H9 (cell line): ENCODE measurements at regions not wholly inside any gene's neighbourhood (a gene's known extent, or its start where the extent isn't known, plus 50 kb on each side); places are given as distances from the start of the nearest gene placed in this dataset.

ENCODE experiments used
- DNase-seq: peaks from one replicate; pipeline ENCODE4 v3.0.0-alpha.2; 2017
- H2AFZ ChIP-seq: one replicate; pipeline ENCODE4 v1.6.1; 2013; ENCODE audit warnings: mild to moderate bottlenecking, low read length, control low read depth, moderate library complexity
- H2AK5ac ChIP-seq: 2 replicates; pipeline ENCODE4 v1.6.1; 2013; ENCODE audit warnings: low read length, control low read depth, mixed read lengths; ENCODE audit not compliant: insufficient read length
- H2BK120ac ChIP-seq: one replicate; pipeline ENCODE4 v1.6.1; 2013; ENCODE audit warnings: low read depth, mild to moderate bottlenecking, low read length, control low read depth, inconsistent platforms; ENCODE audit not compliant: poor library complexity, severe bottlenecking
- H2BK12ac ChIP-seq: 2 replicates; pipeline ENCODE4 v1.6.1; 2013; ENCODE audit warnings: low read length, control low read depth, mixed read lengths, low read depth; ENCODE audit not compliant: insufficient read length
- H2BK15ac ChIP-seq: 2 replicates; pipeline ENCODE4 v1.6.1; 2013; ENCODE audit warnings: low read depth, low read length, control low read depth
- H2BK20ac ChIP-seq: one replicate; pipeline ENCODE4 v1.6.1; 2013; ENCODE audit warnings: low read depth, mild to moderate bottlenecking, low read length, control low read depth, inconsistent platforms; ENCODE audit not compliant: poor library complexity, severe bottlenecking
- H2BK5ac ChIP-seq: 2 replicates; pipeline ENCODE4 v1.6.1; 2013; ENCODE audit warnings: low read length, control low read depth, mixed read lengths; ENCODE audit not compliant: insufficient read length
- H3K14ac ChIP-seq: 2 replicates; pipeline ENCODE4 v1.6.1; 2013; ENCODE audit warnings: low read length, control low read depth; ENCODE audit not compliant: insufficient read depth
- H3K18ac ChIP-seq: 2 replicates; pipeline ENCODE4 v1.6.1; 2013; ENCODE audit warnings: low read depth, mild to moderate bottlenecking, mixed read lengths, low read length, control low read depth; ENCODE audit not compliant: insufficient read length
- H3K23ac ChIP-seq: 2 replicates; pipeline ENCODE4 v1.6.1; 2013; ENCODE audit warnings: low read length, control low read depth, mixed read lengths, low read depth; ENCODE audit not compliant: insufficient read length
- H3K23me2 ChIP-seq: 2 replicates; pipeline ENCODE4 v1.6.1; 2013; ENCODE audit warnings: low read depth, mild to moderate bottlenecking, mixed read lengths, low read length, control low read depth; ENCODE audit not compliant: insufficient read length, poor library complexity, severe bottlenecking
- H3K27ac ChIP-seq: 2 replicates; pipeline ENCODE4 v1.5.1; 2013; ENCODE audit warnings: low read length, control low read depth, mixed read lengths, low read depth; ENCODE audit not compliant: insufficient read length
- H3K27me3 ChIP-seq: 2 replicates; pipeline ENCODE4 v1.6.1; 2013; ENCODE audit warnings: low read length, control low read depth, inconsistent platforms; ENCODE audit not compliant: insufficient read depth
- H3K4ac ChIP-seq: 2 replicates; pipeline ENCODE4 v1.6.1; 2013; ENCODE audit warnings: low read depth, mild to moderate bottlenecking, control low read depth, inconsistent platforms, low read length, moderate library complexity
- H3K4me1 ChIP-seq: 2 replicates; pipeline ENCODE4 v1.6.1; 2013; ENCODE audit warnings: low read length, control low read depth, inconsistent platforms; ENCODE audit not compliant: insufficient read depth
- H3K4me2 ChIP-seq: 2 replicates; pipeline ENCODE4 v1.6.1; 2013; ENCODE audit warnings: low read length, control low read depth, mixed read lengths; ENCODE audit not compliant: insufficient read length, insufficient read depth
- H3K56ac ChIP-seq: 2 replicates; pipeline ENCODE4 v1.6.1; 2013; ENCODE audit warnings: low read depth, mild to moderate bottlenecking, mixed read lengths, low read length, control low read depth; ENCODE audit not compliant: insufficient read length
- H3K79me1 ChIP-seq: 2 replicates; pipeline ENCODE4 v1.6.1; 2013; ENCODE audit warnings: low read depth, mild to moderate bottlenecking, moderate library complexity, low read length, control low read depth, inconsistent platforms; ENCODE audit not compliant: insufficient read depth, poor library complexity, severe bottlenecking
- H3K79me2 ChIP-seq: 2 replicates; pipeline ENCODE4 v1.6.1; 2013; ENCODE audit warnings: low read length, control low read depth, inconsistent platforms; ENCODE audit not compliant: insufficient read depth
- H3K9ac ChIP-seq: 2 replicates; pipeline ENCODE4 v1.6.1; 2013; ENCODE audit warnings: low read length, control low read depth, mixed read lengths; ENCODE audit not compliant: insufficient read length; ENCODE audit errors: extremely low read depth
- H3K9me3 ChIP-seq: one replicate; pipeline ENCODE4 v1.6.1; 2013; ENCODE audit warnings: low read depth, low read length, inconsistent platforms; ENCODE audit not compliant: control insufficient read depth
- H3T11ph ChIP-seq: one replicate; pipeline ENCODE4 v1.6.1; 2013; ENCODE audit warnings: mild to moderate bottlenecking, low read length, control low read depth, inconsistent platforms
- H4K20me1 ChIP-seq: one replicate; pipeline ENCODE4 v1.6.1; 2013; ENCODE audit not compliant: control insufficient read depth, insufficient read length, insufficient read depth
- H4K5ac ChIP-seq: 2 replicates; pipeline ENCODE4 v1.6.1; 2013; ENCODE audit warnings: low read depth, mild to moderate bottlenecking, mixed read lengths, low read length, control low read depth; ENCODE audit not compliant: insufficient read length
- H4K8ac ChIP-seq: replicated peaks from 2 replicates; pipeline ENCODE4 v1.6.1; 2013; ENCODE audit warnings: low read length, control low read depth, mixed read lengths, low read depth; ENCODE audit not compliant: insufficient read length
- H4K91ac ChIP-seq: 2 replicates; pipeline ENCODE4 v1.6.1; 2013; ENCODE audit warnings: low read depth, mild to moderate bottlenecking, moderate library complexity, mixed read lengths, low read length, control low read depth; ENCODE audit not compliant: insufficient read length
- H3K27ac Mint-ChIP-seq, 3 experiments: 2 replicates in 2 of 3; 3 replicates in 1 of 3; pipeline ENCODE4 v1.8.0; 2020 to 2021; ENCODE audit warnings: mixed read lengths in 3 of 3, mild to moderate bottlenecking in 1 of 3, moderate library complexity in 1 of 3
- H3K27me3 Mint-ChIP-seq: 2 replicates; pipeline ENCODE4 v1.8.0; 2021; ENCODE audit warnings: low read depth, mild to moderate bottlenecking, moderate library complexity, mixed read lengths
- H3K36me3 Mint-ChIP-seq, 3 experiments: 2 replicates in 2 of 3; 3 replicates in 1 of 3; pipeline ENCODE4 v1.8.0; 2020 to 2021; ENCODE audit warnings: low read depth in 3 of 3, mixed read lengths in 3 of 3; ENCODE audit not compliant: insufficient read depth in 1 of 3
- H3K4me1 Mint-ChIP-seq, 2 experiments: 2 replicates each; pipeline ENCODE4 v1.8.0; 2020; ENCODE audit warnings: mixed read lengths in 2 of 2
- H3K4me3 Mint-ChIP-seq, 2 experiments: 2 replicates in 1 of 2; 3 replicates in 1 of 2; pipeline ENCODE4 v1.8.0; 2020 to 2021; ENCODE audit warnings: mild to moderate bottlenecking in 2 of 2, mixed read lengths in 2 of 2, moderate library complexity in 1 of 2
- H3K9me3 Mint-ChIP-seq, 2 experiments: 2 replicates in 1 of 2; 3 replicates in 1 of 2; pipeline ENCODE4 v1.8.0; 2020; ENCODE audit warnings: mild to moderate bottlenecking in 2 of 2, mixed read lengths in 2 of 2, moderate library complexity in 1 of 2
- TF ChIP-seq, protein P1 (sequence below): fragments of 200-600 bp; sonication (generic); conservative IDR thresholded peaks from 3 replicates; pipeline ENCODE4 v1.8.0; 2021; ENCODE audit warnings: antibody characterized with exemption, mild to moderate bottlenecking

DNA sequence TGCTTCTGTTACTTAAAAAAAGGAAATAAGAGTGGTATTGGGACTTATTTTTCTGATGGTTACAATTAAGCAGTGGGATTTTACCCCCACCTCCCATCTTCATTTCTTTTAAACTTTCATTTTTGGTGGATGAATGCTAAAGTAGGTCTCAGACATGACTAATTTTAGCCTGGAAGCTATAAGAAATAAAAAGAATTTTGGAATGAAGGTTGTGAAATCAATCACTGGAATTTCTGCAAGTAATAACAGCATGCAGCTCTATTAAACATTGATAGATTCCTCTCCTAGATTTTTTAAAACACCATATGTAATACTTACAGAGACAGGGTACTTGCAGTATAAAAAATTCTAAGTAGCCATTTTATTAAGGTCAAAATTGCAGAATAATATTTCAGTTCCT lies 164.2 kb upstream of the CLEC14A start:
- H3K23ac ChIP-seq = no peak overlapping the region
- H4K5ac ChIP-seq = no peak overlapping the region
- H3K9ac ChIP-seq = no peak overlapping the region
- H2BK120ac ChIP-seq = no peak overlapping the region
- no peak for DNase-seq
- H2BK5ac ChIP-seq = no peak overlapping the region
- no peak overlapping the region for H3K27ac Mint-ChIP-seq
- no peaks in the 10 kb centered on the region for H3K27me3 ChIP-seq
- H2AK5ac ChIP-seq = no peak overlapping the region
- H3K27me3 Mint-ChIP-seq = peaks cover 9% of the 10 kb centered on the region
- H2BK12ac ChIP-seq = no peak overlapping the region
- no peak overlapping the region for H2AFZ ChIP-seq
- no peaks in the 10 kb centered on the region for H3K23me2 ChIP-seq
- peaks cover 0 to 7% (median 0%) of the 10 kb centered on the region in 3 experiments; a peak in 3 of 7 replicates for H3K36me3 Mint-ChIP-seq
- no peak overlapping the region for H3K4ac ChIP-seq
- H3K56ac ChIP-seq = no peak overlapping the region
- no peak overlapping the region for H4K91ac ChIP-seq
- H3T11ph ChIP-seq = no peak overlapping the region
- H4K20me1 ChIP-seq = no peaks in the 10 kb centered on the region
- no peak overlapping the region for H2BK20ac ChIP-seq
- peaks cover 10 to 12% of the 10 kb centered on the region in 2 experiments for H3K9me3 Mint-ChIP-seq
- TF ChIP-seq, protein P1, sequence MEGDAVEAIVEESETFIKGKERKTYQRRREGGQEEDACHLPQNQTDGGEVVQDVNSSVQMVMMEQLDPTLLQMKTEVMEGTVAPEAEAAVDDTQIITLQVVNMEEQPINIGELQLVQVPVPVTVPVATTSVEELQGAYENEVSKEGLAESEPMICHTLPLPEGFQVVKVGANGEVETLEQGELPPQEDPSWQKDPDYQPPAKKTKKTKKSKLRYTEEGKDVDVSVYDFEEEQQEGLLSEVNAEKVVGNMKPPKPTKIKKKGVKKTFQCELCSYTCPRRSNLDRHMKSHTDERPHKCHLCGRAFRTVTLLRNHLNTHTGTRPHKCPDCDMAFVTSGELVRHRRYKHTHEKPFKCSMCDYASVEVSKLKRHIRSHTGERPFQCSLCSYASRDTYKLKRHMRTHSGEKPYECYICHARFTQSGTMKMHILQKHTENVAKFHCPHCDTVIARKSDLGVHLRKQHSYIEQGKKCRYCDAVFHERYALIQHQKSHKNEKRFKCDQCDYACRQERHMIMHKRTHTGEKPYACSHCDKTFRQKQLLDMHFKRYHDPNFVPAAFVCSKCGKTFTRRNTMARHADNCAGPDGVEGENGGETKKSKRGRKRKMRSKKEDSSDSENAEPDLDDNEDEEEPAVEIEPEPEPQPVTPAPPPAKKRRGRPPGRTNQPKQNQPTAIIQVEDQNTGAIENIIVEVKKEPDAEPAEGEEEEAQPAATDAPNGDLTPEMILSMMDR = no peak
- no peaks in the 10 kb centered on the region for H3K9me3 ChIP-seq
- no peaks in the 10 kb centered on the region for H3K79me2 ChIP-seq
- H3K4me1 ChIP-seq = no peaks in the 10 kb centered on the region
- no peak overlapping the region for H3K14ac ChIP-seq
- H3K4me3 Mint-ChIP-seq = no peak overlapping the region
- no peak overlapping the region for H3K27ac ChIP-seq
- H4K8ac ChIP-seq = no peak overlapping the region
- H3K4me1 Mint-ChIP-seq = no peaks in the 10 kb centered on the region
- no peak overlapping the region for H2BK15ac ChIP-seq
- H3K79me1 ChIP-seq = no peaks in the 10 kb centered on the region
- H3K18ac ChIP-seq = no peak overlapping the region
- no peak overlapping the region for H3K4me2 ChIP-seq
